Colonic mucosa (tissue), 4 donors: ENCODE measurements at regions not wholly inside any gene's neighbourhood (a gene's known extent, or its start where the extent isn't known, plus 50 kb on each side); places are given as distances from the start of the nearest gene placed in this dataset.

Experiments used
- DNase-seq: peaks from one replicate; pipeline ENCODE4 v3.0.0-alpha.2; 2020
- H3K27ac ChIP-seq: fragments of 200-600 bp; one replicate; pipeline ENCODE4 v1.8.0; 2021
- H3K27me3 ChIP-seq: fragments of 200-600 bp; one replicate; pipeline ENCODE4 v1.8.0; 2021
- H3K36me3 ChIP-seq: fragments of 200-600 bp; one replicate; pipeline ENCODE4 v1.8.0; 2021
- H3K4me1 ChIP-seq: fragments of 200-600 bp; one replicate; pipeline ENCODE4 v1.8.0; 2021; ENCODE audit warnings: mild to moderate bottlenecking
- H3K4me3 ChIP-seq: fragments of 200-600 bp; one replicate; pipeline ENCODE4 v1.8.0; 2021
- H3K9ac ChIP-seq, 2 donors: one replicate each; pipeline ENCODE4 v1.7.0; 2013; ENCODE audit warnings: control low read depth in 2 of 2, low read depth in 2 of 2, low read length in 2 of 2
- H3K9me3 ChIP-seq: fragments of 200-600 bp; one replicate; pipeline ENCODE4 v1.8.0; 2021
- intact Hi-C: fragments of 100-400 bp; cut with DNase I; formaldehyde crosslinking; loops from one replicate; pipeline ENCODE4 v1.14.1; 2022
- TF ChIP-seq, protein P1 (sequence below): fragments of 200-600 bp; IDR thresholded peaks from one replicate; pipeline ENCODE4 v1.8.0; 2022; ENCODE audit warnings: antibody characterized with exemption, mild to moderate bottlenecking
- donor health status: healthy.
- donor health status: DM: no; HTN: no; CAD: no.
- donor health status: DM: no; HTN: no; CAD: no.

DNA sequence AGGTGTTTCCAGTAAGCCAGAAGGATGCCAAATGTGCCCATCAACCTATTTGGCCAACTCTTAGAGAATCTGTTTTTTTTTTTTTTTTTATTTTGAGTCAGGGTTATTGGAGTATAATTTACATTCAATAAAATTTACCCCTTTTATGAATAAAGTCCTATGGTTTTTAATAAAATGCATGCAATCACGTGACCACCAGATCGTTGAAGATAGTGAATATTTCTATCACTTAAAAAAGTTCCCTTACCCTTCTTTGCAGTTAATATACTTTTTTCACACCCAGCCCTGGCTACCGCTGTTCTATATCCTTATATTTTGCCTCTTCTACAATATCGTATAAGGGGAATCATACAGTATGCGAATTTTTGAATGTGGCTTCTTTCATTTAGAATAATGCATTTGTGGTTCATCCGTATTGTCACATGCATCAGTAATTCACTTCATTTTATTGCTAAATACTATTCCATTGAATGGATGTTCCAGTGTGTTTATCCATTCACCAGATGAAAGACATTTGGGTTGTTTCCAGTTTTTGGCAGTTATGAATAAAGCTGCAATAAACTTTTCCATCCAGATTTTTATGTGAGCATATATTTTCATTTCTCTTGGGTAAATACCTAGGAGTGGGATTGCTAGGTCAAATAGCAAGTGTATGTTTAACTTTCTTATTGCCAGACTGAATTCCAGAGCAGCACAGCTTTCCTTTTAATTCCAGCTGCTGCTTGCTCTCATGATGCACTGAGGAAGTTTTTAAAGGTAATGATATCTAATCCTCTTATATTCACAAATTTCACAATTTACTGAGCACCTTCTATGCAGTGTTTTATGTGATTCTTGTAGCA is 156.3 kb upstream of the NT5C1B start:
- H3K9me3 ChIP-seq, result no peaks in the 10 kb centered on the region
- TF ChIP-seq, protein P1, sequence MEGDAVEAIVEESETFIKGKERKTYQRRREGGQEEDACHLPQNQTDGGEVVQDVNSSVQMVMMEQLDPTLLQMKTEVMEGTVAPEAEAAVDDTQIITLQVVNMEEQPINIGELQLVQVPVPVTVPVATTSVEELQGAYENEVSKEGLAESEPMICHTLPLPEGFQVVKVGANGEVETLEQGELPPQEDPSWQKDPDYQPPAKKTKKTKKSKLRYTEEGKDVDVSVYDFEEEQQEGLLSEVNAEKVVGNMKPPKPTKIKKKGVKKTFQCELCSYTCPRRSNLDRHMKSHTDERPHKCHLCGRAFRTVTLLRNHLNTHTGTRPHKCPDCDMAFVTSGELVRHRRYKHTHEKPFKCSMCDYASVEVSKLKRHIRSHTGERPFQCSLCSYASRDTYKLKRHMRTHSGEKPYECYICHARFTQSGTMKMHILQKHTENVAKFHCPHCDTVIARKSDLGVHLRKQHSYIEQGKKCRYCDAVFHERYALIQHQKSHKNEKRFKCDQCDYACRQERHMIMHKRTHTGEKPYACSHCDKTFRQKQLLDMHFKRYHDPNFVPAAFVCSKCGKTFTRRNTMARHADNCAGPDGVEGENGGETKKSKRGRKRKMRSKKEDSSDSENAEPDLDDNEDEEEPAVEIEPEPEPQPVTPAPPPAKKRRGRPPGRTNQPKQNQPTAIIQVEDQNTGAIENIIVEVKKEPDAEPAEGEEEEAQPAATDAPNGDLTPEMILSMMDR, result no peak
- no peak overlapping the region for H3K27ac ChIP-seq
- no peak for DNase-seq
- H3K27me3 ChIP-seq, result no peaks in the 10 kb centered on the region
- no peak overlapping the region for H3K4me3 ChIP-seq
- intact Hi-C loops, result loop anchor here (2.0 kb wide), 1 partner anchor 225 kb away; no protein-coding TSS in a partner anchor
- no peaks in the 10 kb centered on the region for H3K36me3 ChIP-seq
- H3K9ac ChIP-seq, result no peak overlapping the region
- H3K4me1 ChIP-seq, result no peaks in the 10 kb centered on the region

DNA sequence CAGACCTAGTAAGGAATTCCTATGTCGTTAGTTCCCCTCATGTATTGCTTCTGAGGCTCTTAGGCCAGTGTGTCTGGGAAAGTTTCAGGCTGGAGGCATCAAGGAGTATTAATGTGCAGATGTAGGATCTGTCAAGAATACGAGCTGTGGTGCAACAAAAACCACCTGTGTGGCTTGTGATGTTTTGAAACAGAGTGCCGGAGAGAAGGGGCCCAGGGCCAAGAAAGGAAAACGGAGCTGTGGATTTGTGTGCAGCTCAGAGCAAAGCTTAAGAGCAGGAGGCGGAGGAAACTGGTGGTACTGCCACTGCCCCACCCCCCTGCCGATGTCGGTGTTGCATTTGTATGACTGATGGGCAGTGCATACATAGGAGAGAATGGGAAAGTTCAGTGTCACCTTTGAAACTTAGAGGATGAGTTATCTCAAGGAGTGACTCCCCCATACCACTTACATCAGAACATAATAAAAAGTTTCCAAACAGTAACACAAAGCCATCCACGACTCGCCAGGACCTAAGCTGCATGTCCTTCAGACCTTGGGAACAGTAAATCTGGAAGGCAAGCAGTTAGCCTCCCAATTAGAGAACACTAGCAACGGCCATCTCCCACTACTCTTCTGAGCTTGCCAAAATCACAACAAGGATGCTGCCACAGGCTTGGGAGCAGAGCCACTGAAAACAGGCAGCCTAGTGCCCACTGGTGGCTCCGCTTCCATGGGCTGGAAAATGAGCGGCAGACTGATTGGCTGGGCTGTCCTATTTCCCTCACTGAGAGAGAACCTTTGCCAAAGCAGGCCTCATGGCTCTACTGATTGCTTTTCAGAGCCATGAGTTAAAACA is 152.7 kb upstream of the NT5C1B start:
- no peak for DNase-seq
- H3K36me3 ChIP-seq, result no peaks in the 10 kb centered on the region
- no peaks in the 10 kb centered on the region for H3K4me1 ChIP-seq
- TF ChIP-seq, protein P1, result no peak
- H3K27ac ChIP-seq, result no peak overlapping the region
- H3K9me3 ChIP-seq, result no peaks in the 10 kb centered on the region
- H3K27me3 ChIP-seq, result no peaks in the 10 kb centered on the region
- no peak overlapping the region for H3K4me3 ChIP-seq
- intact Hi-C loops, result no loop called here
- H3K9ac ChIP-seq, result no peak overlapping the region

DNA sequence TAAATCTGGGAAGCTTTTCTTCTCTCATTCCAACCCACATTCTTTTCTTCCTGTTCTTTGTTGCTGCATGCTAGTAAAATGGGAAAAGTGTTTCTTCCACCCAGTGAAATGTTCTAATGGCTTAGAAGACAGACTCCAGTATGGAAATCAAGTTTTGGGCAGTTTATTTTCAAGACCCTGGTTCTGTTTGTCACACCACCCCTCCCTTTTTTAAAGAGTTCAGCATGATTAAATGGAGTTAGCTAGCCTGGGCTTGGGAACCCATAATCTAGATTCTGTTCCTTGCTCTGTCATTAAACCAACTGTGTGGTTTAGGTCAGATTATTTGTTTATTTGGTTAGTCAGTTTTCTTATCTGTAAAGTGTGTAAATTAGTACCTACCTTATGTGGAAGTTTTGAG is 151.8 kb upstream of the NT5C1B start:
- Histone ChIP-seq H3K4me3 (no peak overlapping the region), H3K9ac (no peak overlapping the region), H3K27me3 (no peaks in the 10 kb centered on the region), H3K27ac (no peak overlapping the region), H3K36me3 (no peaks in the 10 kb centered on the region), H3K4me1 (no peaks in the 10 kb centered on the region), H3K9me3 (no peaks in the 10 kb centered on the region)
- TF ChIP-seq, protein P1, result no peak
- intact Hi-C loops, result no loop called here
- DNase-seq, result no peak

DNA sequence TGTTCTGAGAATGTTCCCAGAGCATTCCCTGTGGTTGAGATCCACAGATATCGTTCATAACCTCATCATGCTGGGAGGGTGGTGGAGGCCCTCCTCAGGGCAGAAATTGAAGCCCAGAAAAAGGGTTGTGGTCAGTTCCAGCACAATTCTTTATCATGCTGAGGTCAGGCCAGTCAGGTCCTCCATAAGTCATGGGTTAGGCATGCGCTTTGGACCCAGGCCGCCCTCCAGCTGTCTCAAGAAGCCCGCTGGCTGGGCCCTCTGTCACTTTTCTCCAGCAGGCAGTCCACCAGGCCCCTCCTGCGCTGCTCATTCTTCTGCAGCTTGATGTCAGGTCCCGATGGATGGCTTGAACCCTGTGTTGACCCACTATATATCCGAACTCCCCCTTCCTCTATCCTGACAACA is 151.1 kb upstream of the NT5C1B start:
- H3K4me3 ChIP-seq, result no peak overlapping the region
- H3K9ac ChIP-seq, result no peak overlapping the region
- H3K27me3 ChIP-seq, result no peaks in the 10 kb centered on the region
- H3K9me3 ChIP-seq, result no peaks in the 10 kb centered on the region
- DNase-seq, result no peak
- no peak overlapping the region for H3K27ac ChIP-seq
- H3K4me1 ChIP-seq, result no peaks in the 10 kb centered on the region
- no peaks in the 10 kb centered on the region for H3K36me3 ChIP-seq
- TF ChIP-seq, protein P1, result no peak
- intact Hi-C loops, result no loop called here

DNA sequence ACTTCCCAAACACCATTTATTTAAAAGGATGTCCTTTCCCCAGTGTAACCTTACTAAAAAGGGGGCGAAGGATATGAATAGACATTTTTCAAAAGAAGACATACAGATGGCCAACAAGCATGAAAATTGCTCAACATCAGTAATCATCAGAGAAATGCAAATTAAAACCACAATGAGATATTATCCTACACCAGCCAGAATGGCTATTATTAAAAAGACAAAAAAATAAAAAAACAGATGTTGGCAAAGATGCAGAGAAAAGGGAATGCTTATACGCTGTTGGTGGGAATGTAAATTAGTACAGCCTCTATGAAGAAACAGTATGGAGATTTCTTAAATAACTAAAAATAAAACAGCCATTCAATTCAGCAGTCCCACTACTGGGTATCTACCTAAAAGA is 142.3 kb upstream of the NT5C1B start:
- TF ChIP-seq, protein P1, result no peak
- Histone ChIP-seq H3K27me3 (no peaks in the 10 kb centered on the region), H3K9ac (no peak overlapping the region), H3K36me3 (no peaks in the 10 kb centered on the region), H3K4me3 (no peak overlapping the region), H3K27ac (no peak overlapping the region), H3K4me1 (no peaks in the 10 kb centered on the region), H3K9me3 (no peaks in the 10 kb centered on the region)
- intact Hi-C loops, result no loop called here
- DNase-seq, result no peak
